GM23248 (cell line): ENCODE measurements at regions not wholly inside any gene's neighbourhood (a gene's known extent, or its start where the extent isn't known, plus 50 kb on each side); places are given as distances from the start of the nearest gene placed in this dataset.

Source experiments
- EZH2 ChIP-seq: fragments of 200-600 bp; sonication (generic); IDR thresholded peaks from 2 replicates; pipeline ENCODE4 v1.6.1; 2018; ENCODE audit warnings: antibody characterized with exemption, mild to moderate bottlenecking; ENCODE audit not compliant: insufficient read depth, poor library complexity, severe bottlenecking
- EZH2phosphoT487 ChIP-seq: fragments of 200-600 bp; sonication (generic); IDR thresholded peaks from 2 replicates; pipeline ENCODE4 v1.6.1; 2018; ENCODE audit warnings: antibody characterized with exemption, moderate library complexity, mild to moderate bottlenecking, low read depth; ENCODE audit not compliant: insufficient read depth

- TF ChIP-seq EZH2, result no peak
- TF ChIP-seq EZH2phosphoT487, result no peak
Measured at GRCh38 chrX:149157976-149158375, 347.1 kb downstream of the IDS start.
